ENCODE measurements at regions not wholly inside any gene's neighbourhood (a gene's known extent, or its start where the extent isn't known, plus 50 kb on each side); places are given as distances from the start of the nearest gene placed in this dataset.
"Not testable (repeated sequence)": the region's sequence is repeated elsewhere in the genome, so short reads cannot be mapped to it uniquely, and the experiment has no call there.

- not testable (repeated sequence) for TF ChIP-seq CTCF, POLR2A, POLR2AphosphoS5, EP300 (IDR thresholded peaks at IDR 0.05)
These were observed 333.8 kb downstream of the CENPW start for GRCh38 chr6:126673749-126674148.
